HEK293 (cell line): ENCODE measurements at regions not wholly inside any gene's neighbourhood (a gene's known extent, or its start where the extent isn't known, plus 50 kb on each side); places are given as distances from the start of the nearest gene placed in this dataset.

Experiments used
- CTCF ChIA-PET: fragments of 350-600 bp; formaldehyde crosslinking; extraction: SDS; loops from one replicate; lab custom pipeline; 2021; ENCODE audit warnings: antibody characterized with exemption; lab: Yijun Ruan, JAX
- POLR2A ChIA-PET: fragments of 300-600 bp; formaldehyde crosslinking; extraction: SDS; loops from one replicate; lab custom pipeline; 2020; ENCODE audit warnings: antibody characterized with exemption, inconsistent platforms; lab: Yijun Ruan, JAX
- H3K27ac ChIP-seq: fragments of 200-500 bp; sonication (Bioruptor generic); 2 replicates; pipeline ENCODE4 v1.5.1; 2014; ENCODE audit warnings: low read depth, low read length, control low read depth, inconsistent platforms; ENCODE audit errors: extremely low read depth
- H3K36me3 ChIP-seq, 2 experiments: fragments of 200-500 bp in 1 of 2; sonication (Bioruptor generic) in 1 of 2; 1 replicate in 1 of 2; 2 replicates in 1 of 2; pipeline ENCODE4 v1.5.1; 2014 to 2017; ENCODE audit warnings: inconsistent platforms in 2 of 2, low read length in 2 of 2; ENCODE audit not compliant: control insufficient read depth in 2 of 2, insufficient read depth in 1 of 2
- H3K4me1 ChIP-seq: fragments of 200-500 bp; sonication (Bioruptor generic); 2 replicates; pipeline ENCODE4 v1.5.1; 2014; ENCODE audit warnings: mild to moderate bottlenecking, low read length, inconsistent platforms; ENCODE audit not compliant: control insufficient read depth, insufficient read depth
- H3K4me3 ChIP-seq: 2 replicates; pipeline ENCODE4 v1.5.1; 2011; ENCODE audit warnings: low read depth, mild to moderate bottlenecking, control low read depth, low read length, moderate library complexity
- H3K9me3 ChIP-seq: fragments of 200-500 bp; sonication (Bioruptor generic); 2 replicates; pipeline ENCODE4 v1.5.1; 2014; ENCODE audit warnings: low read depth, low read length, inconsistent platforms; ENCODE audit not compliant: control insufficient read depth, insufficient read depth
- ELK4 ChIP-seq: IDR thresholded peaks from 2 replicates; pipeline ENCODE4 v1.6.1; 2011; ENCODE audit warnings: mild to moderate bottlenecking, low read depth, low read length, borderline replicate concordance
- GLIS2 ChIP-seq: fragments of 450-650 bp; formaldehyde crosslinking; IDR thresholded peaks from 2 replicates; pipeline ENCODE4 v1.5.1; 2016; ENCODE audit warnings: missing biosample characterization, missing genetic modification characterization
- HOXA7 ChIP-seq: sonication (generic); formaldehyde crosslinking; IDR thresholded peaks from 2 replicates; pipeline ENCODE4 v1.8.1; 2022; ENCODE audit warnings: missing genetic modification reagents, borderline replicate concordance
- HOXD13 ChIP-seq: sonication (generic); formaldehyde crosslinking; IDR thresholded peaks from 2 replicates; pipeline ENCODE4 v1.8.0; 2022; ENCODE audit warnings: missing genetic modification reagents, borderline replicate concordance
- KLF10 ChIP-seq: fragments of 450-650 bp; IDR thresholded peaks from 2 replicates; pipeline ENCODE4 v1.5.1; 2018; ENCODE audit warnings: missing biosample characterization, mild to moderate bottlenecking, missing genetic modification characterization
- SP3 ChIP-seq: fragments of 450-650 bp; formaldehyde crosslinking; IDR thresholded peaks from 2 replicates; pipeline ENCODE4 v1.5.1; 2016; ENCODE audit warnings: missing biosample characterization, missing genetic modification characterization
- YY1 ChIP-seq: fragments of 450-650 bp; formaldehyde crosslinking; IDR thresholded peaks from 2 replicates; pipeline ENCODE4 v1.5.1; 2018; ENCODE audit warnings: missing biosample characterization, missing genetic modification characterization
- ZBTB1 ChIP-seq: fragments of 450-650 bp; formaldehyde crosslinking; IDR thresholded peaks from 2 replicates; pipeline ENCODE4 v1.5.1; 2016; ENCODE audit warnings: missing biosample characterization, missing genetic modification characterization
- ZNF133 ChIP-seq: fragments of 450-650 bp; formaldehyde crosslinking; IDR thresholded peaks from 2 replicates; pipeline ENCODE4 v1.5.1; 2016; ENCODE audit warnings: missing biosample characterization, missing genetic modification characterization
- ZNF280C ChIP-seq: fragments of 450-650 bp; formaldehyde crosslinking; IDR thresholded peaks from 2 replicates; pipeline ENCODE4 v1.5.1; 2016; ENCODE audit warnings: missing biosample characterization, missing genetic modification characterization
- ZNF37A ChIP-seq: fragments of 450-650 bp; IDR thresholded peaks from 2 replicates; pipeline ENCODE4 v1.5.1; 2018; ENCODE audit warnings: missing biosample characterization, missing genetic modification characterization
- ZNF426 ChIP-seq: fragments of 450-650 bp; formaldehyde crosslinking; IDR thresholded peaks from 2 replicates; pipeline ENCODE4 v1.5.1; 2017; ENCODE audit warnings: missing biosample characterization, missing genetic modification characterization, mild to moderate bottlenecking, inconsistent platforms, moderate library complexity
- ZNF530 ChIP-seq: fragments of 450-650 bp; formaldehyde crosslinking; IDR thresholded peaks from 2 replicates; pipeline ENCODE4 v1.5.1; 2016; ENCODE audit warnings: low read depth, missing biosample characterization, missing genetic modification characterization
- ZNF610 ChIP-seq: fragments of 450-650 bp; formaldehyde crosslinking; IDR thresholded peaks from 2 replicates; pipeline ENCODE4 v1.5.1; 2016; ENCODE audit warnings: missing biosample characterization, missing genetic modification characterization, borderline replicate concordance
- ZNF621 ChIP-seq: fragments of 450-650 bp; formaldehyde crosslinking; IDR thresholded peaks from 2 replicates; pipeline ENCODE4 v1.5.1; 2017; ENCODE audit warnings: missing biosample characterization, missing genetic modification characterization
- ZNF692 ChIP-seq: fragments of 450-650 bp; formaldehyde crosslinking; IDR thresholded peaks from 2 replicates; pipeline ENCODE4 v1.5.1; 2016; ENCODE audit warnings: missing biosample characterization, missing genetic modification characterization
- ZNF768 ChIP-seq: fragments of 450-650 bp; formaldehyde crosslinking; IDR thresholded peaks from 2 replicates; pipeline ENCODE4 v1.5.1; 2018; ENCODE audit warnings: missing biosample characterization, mild to moderate bottlenecking, missing genetic modification characterization
- ZSCAN4 ChIP-seq: fragments of 450-650 bp; formaldehyde crosslinking; IDR thresholded peaks from 2 replicates; pipeline ENCODE4 v1.5.1; 2017; ENCODE audit warnings: missing biosample characterization, missing genetic modification characterization

GRCh38 chr14:101215266-101215665 is 311.7 kb upstream of the RTL1 start:
- no peak overlapping the region for H3K4me3 ChIP-seq
- no peaks in the 10 kb centered on the region for H3K4me1 ChIP-seq
- TF ChIP-seq ZNF610 (tag by site-specific recombination) (no peak), ELK4 (no peak), ZNF280C (tag by site-specific recombination) (no peak), ZNF692 (no peak), SP3 (tag by site-specific recombination) (no peak), YY1 (no peak), ZNF133 (tag by site-specific recombination) (no peak), KLF10 (tag by site-specific recombination) (no peak), HOXD13 (no peak), ZNF37A (no peak), ZBTB1 (tag by site-specific recombination) (no peak), GLIS2 (tag by site-specific recombination) (no peak), ZNF768 (tag by site-specific recombination) (no peak), ZSCAN4 (tag by site-specific recombination) (no peak), ZNF426 (no peak)
- CTCF ChIA-PET = interaction anchor here (1.0 kb wide), 1 partner anchor 20 kb away, joined by 4 read pairs; no protein-coding TSS in a partner anchor
- no peak overlapping the region for H3K27ac ChIP-seq
- H3K36me3 ChIP-seq = no peaks in the 10 kb centered on the region
- POLR2A ChIA-PET = no interaction called here
- no peaks in the 10 kb centered on the region for H3K9me3 ChIP-seq

- Histone ChIP-seq H3K4me3 (no peak overlapping the region), H3K9me3 (no peaks in the 10 kb centered on the region), H3K27ac (no peak overlapping the region), H3K36me3 (no peaks in the 10 kb centered on the region), H3K4me1 (no peaks in the 10 kb centered on the region)
- POLR2A ChIA-PET = no interaction called here
- TF ChIP-seq HOXA7 = no peak
- no peak for TF ChIP-seq ZNF530 (tag by site-specific recombination)
- TF ChIP-seq ZNF621 (tag by site-specific recombination) = no peak
- CTCF ChIA-PET = interaction anchor here (1.0 kb wide), 1 partner anchor 19 kb away, joined by 4 read pairs; no protein-coding TSS in a partner anchor
Measured at GRCh38 chr14:101215927-101216326, 312.4 kb upstream of the RTL1 start.
